HAP-1 (cell line): ENCODE measurements at regions not wholly inside any gene's neighbourhood (a gene's known extent, or its start where the extent isn't known, plus 50 kb on each side); places are given as distances from the start of the nearest gene placed in this dataset.

Source experiments
- DNase-seq, 2 experiments: peaks; one replicate each; pipeline ENCODE4 v3.0.0-alpha.2; 2016 to 2020; ENCODE audit warnings: low spot score in 2 of 2
- H3K27me3 ChIP-seq: fragments of 250-450 bp; sonication (Bioruptor Pico); 2 replicates; pipeline ENCODE4 v1.5.1; 2020; ENCODE audit warnings: low read depth, mild to moderate bottlenecking, moderate library complexity
- H3K36me3 ChIP-seq: fragments of 250-450 bp; sonication (Bioruptor Pico); replicated peaks from 2 replicates; pipeline ENCODE4 v1.5.1; 2020; ENCODE audit warnings: mild to moderate bottlenecking
- H3K4me1 ChIP-seq: fragments of 250-450 bp; sonication (Bioruptor Pico); 2 replicates; pipeline ENCODE4 v1.5.1; 2020; ENCODE audit warnings: mild to moderate bottlenecking
- H3K4me3 ChIP-seq: fragments of 250-450 bp; sonication (Bioruptor Pico); 2 replicates; pipeline ENCODE4 v1.5.1; 2020; ENCODE audit warnings: mild to moderate bottlenecking, moderate library complexity
- H3K9me3 ChIP-seq: fragments of 250-450 bp; sonication (Bioruptor Pico); 2 replicates; pipeline ENCODE4 v1.5.1; 2020; ENCODE audit warnings: mild to moderate bottlenecking, moderate library complexity
- in situ Hi-C: fragments of 300-500 bp; cut with MboI; formaldehyde crosslinking; loops from 3 replicates; pipeline ENCODE4 v1.14.3; 2020; ENCODE audit warnings: low sequenced_read_pairs, inconsistent platforms, mixed read lengths

- DNase-seq, result no peak
- H3K9me3 ChIP-seq, result no peaks in the 10 kb centered on the region
- H3K36me3 ChIP-seq, result no peaks in the 10 kb centered on the region
- in situ Hi-C loops, result no loop called here
- H3K27me3 ChIP-seq, result no peaks in the 10 kb centered on the region
- no peaks in the 10 kb centered on the region for H3K4me1 ChIP-seq
- no peak overlapping the region for H3K4me3 ChIP-seq
Observed at GRCh38 chr11:70528794-70529580, 130.7 kb downstream of the CTTN start.

GRCh38 chr11:70530010-70530409 is 131.7 kb downstream of the CTTN start:
- H3K4me3 ChIP-seq, result no peak overlapping the region
- DNase-seq, result no peak
- no peaks in the 10 kb centered on the region for H3K4me1 ChIP-seq
- no peaks in the 10 kb centered on the region for H3K9me3 ChIP-seq
- in situ Hi-C loops, result no loop called here
- no peaks in the 10 kb centered on the region for H3K27me3 ChIP-seq
- no peaks in the 10 kb centered on the region for H3K36me3 ChIP-seq

- no peaks in the 10 kb centered on the region for H3K9me3 ChIP-seq
- H3K4me1 ChIP-seq, result no peaks in the 10 kb centered on the region
- no peak for DNase-seq
- no peaks in the 10 kb centered on the region for H3K36me3 ChIP-seq
- in situ Hi-C loops, result no loop called here
- no peaks in the 10 kb centered on the region for H3K27me3 ChIP-seq
- H3K4me3 ChIP-seq, result no peak overlapping the region
Observed at GRCh38 chr11:70530629-70531185, 132.4 kb downstream of the CTTN start.

- no peaks in the 10 kb centered on the region for H3K27me3 ChIP-seq
- no peaks in the 10 kb centered on the region for H3K4me1 ChIP-seq
- no peaks in the 10 kb centered on the region for H3K36me3 ChIP-seq
- H3K9me3 ChIP-seq, result no peaks in the 10 kb centered on the region
- in situ Hi-C loops, result no loop called here
- H3K4me3 ChIP-seq, result no peak overlapping the region
- no peak for DNase-seq
Observed at GRCh38 chr11:70531281-70532065, 133.1 kb downstream of the CTTN start.

GRCh38 chr11:70532066-70532440 is 133.7 kb downstream of the CTTN start:
- no peaks in the 10 kb centered on the region for H3K4me1 ChIP-seq
- in situ Hi-C loops, result no loop called here
- no peaks in the 10 kb centered on the region for H3K9me3 ChIP-seq
- H3K4me3 ChIP-seq, result no peak overlapping the region
- H3K27me3 ChIP-seq, result no peaks in the 10 kb centered on the region
- H3K36me3 ChIP-seq, result no peaks in the 10 kb centered on the region
- DNase-seq, result no peak

- in situ Hi-C loops, result no loop called here
- Histone ChIP-seq H3K9me3 (no peaks in the 10 kb centered on the region), H3K4me1 (no peaks in the 10 kb centered on the region), H3K27me3 (no peaks in the 10 kb centered on the region), H3K36me3 (no peaks in the 10 kb centered on the region), H3K4me3 (no peak overlapping the region)
- no peak for DNase-seq
Observed at GRCh38 chr11:70532731-70533130, 134.4 kb downstream of the CTTN start.

GRCh38 chr11:70535191-70535971 is 137.1 kb downstream of the CTTN start:
- Histone ChIP-seq H3K4me1 (no peaks in the 10 kb centered on the region), H3K36me3 (no peaks in the 10 kb centered on the region), H3K9me3 (no peaks in the 10 kb centered on the region), H3K4me3 (no peak overlapping the region), H3K27me3 (no peaks in the 10 kb centered on the region)
- in situ Hi-C loops, result no loop called here
- no peak for DNase-seq

GRCh38 chr11:70536051-70536877 is 137.9 kb downstream of the CTTN start:
- in situ Hi-C loops, result no loop called here
- Histone ChIP-seq H3K27me3 (no peaks in the 10 kb centered on the region), H3K4me3 (no peak overlapping the region)

GRCh38 chr11:70537576-70538571 is 139.5 kb downstream of the CTTN start:
- no peaks in the 10 kb centered on the region for H3K9me3 ChIP-seq
- H3K4me1 ChIP-seq, result no peaks in the 10 kb centered on the region
- H3K36me3 ChIP-seq, result no peaks in the 10 kb centered on the region
- no peak for DNase-seq
- no peaks in the 10 kb centered on the region for H3K27me3 ChIP-seq
- in situ Hi-C loops, result no loop called here
- H3K4me3 ChIP-seq, result no peak overlapping the region

More at GRCh38 chr11:70536051-70536877, 137.9 kb downstream of the CTTN start:
- H3K36me3 ChIP-seq, result no peaks in the 10 kb centered on the region
- DNase-seq, result no peak
- H3K4me1 ChIP-seq, result no peaks in the 10 kb centered on the region
- H3K9me3 ChIP-seq, result no peaks in the 10 kb centered on the region

GRCh38 chr11:70538641-70539359 is 140.5 kb downstream of the CTTN start:
- in situ Hi-C loops, result no loop called here
- H3K4me3 ChIP-seq, result no peak overlapping the region
- no peak for DNase-seq
- no peaks in the 10 kb centered on the region for H3K4me1 ChIP-seq
- H3K36me3 ChIP-seq, result no peaks in the 10 kb centered on the region
- no peaks in the 10 kb centered on the region for H3K27me3 ChIP-seq
- H3K9me3 ChIP-seq, result no peaks in the 10 kb centered on the region

GRCh38 chr11:70539360-70540095 is 141.2 kb downstream of the CTTN start:
- H3K36me3 ChIP-seq, result no peaks in the 10 kb centered on the region
- no peaks in the 10 kb centered on the region for H3K4me1 ChIP-seq
- no peaks in the 10 kb centered on the region for H3K9me3 ChIP-seq
- DNase-seq, result no peak
- H3K27me3 ChIP-seq, result no peaks in the 10 kb centered on the region
- H3K4me3 ChIP-seq, result no peak overlapping the region
- in situ Hi-C loops, result no loop called here
